ENCODE measurements at regions not wholly inside any gene's neighbourhood (a gene's known extent, or its start where the extent isn't known, plus 50 kb on each side); places are given as distances from the start of the nearest gene placed in this dataset.

GRCh38 chr1:73160759-73161158, 878.4 kb upstream of the NEGR1 start:
- TF ChIP-seq CTCF (IDR thresholded peaks at IDR 0.05; ENCODE audit: insufficient read depth, low read depth, low read length, missing control alignments) = no peak
- H3K4me3 ChIP-seq (ENCODE audit: low read depth, low read length) = no peak overlapping the region
- DNase-seq (ENCODE audit: low read depth) = no peak

GRCh38 chr1:73144311-73144710, 862.0 kb upstream of the NEGR1 start:
- no peak for TF ChIP-seq CTCF (IDR thresholded peaks at IDR 0.05; ENCODE audit: insufficient read depth, low read depth, low read length, missing control alignments)
- H3K4me3 ChIP-seq (ENCODE audit: low read depth, low read length) = no peak overlapping the region
- DNase-seq (ENCODE audit: low read depth) = no peak

- TF ChIP-seq CTCF (IDR thresholded peaks at IDR 0.05; ENCODE audit: insufficient read depth, low read depth, low read length, missing control alignments) = no peak
- no peak for DNase-seq (ENCODE audit: low read depth)
- no peak overlapping the region for H3K4me3 ChIP-seq (ENCODE audit: low read depth, low read length)
These were observed 854.6 kb upstream of the NEGR1 start for GRCh38 chr1:73136975-73137374.

- DNase-seq (ENCODE audit: low read depth) = no peak
- H3K4me3 ChIP-seq (ENCODE audit: low read depth, low read length) = no peak overlapping the region
- TF ChIP-seq CTCF (IDR thresholded peaks at IDR 0.05; ENCODE audit: insufficient read depth, low read depth, low read length, missing control alignments) = no peak
These were observed 824.6 kb upstream of the NEGR1 start for GRCh38 chr1:73106931-73107330.

GRCh38 chr1:73105755-73106154, 823.4 kb upstream of the NEGR1 start:
- no peak for DNase-seq (ENCODE audit: low read depth)
- no peak for TF ChIP-seq CTCF (IDR thresholded peaks at IDR 0.05; ENCODE audit: insufficient read depth, low read depth, low read length, missing control alignments)
- H3K4me3 ChIP-seq (ENCODE audit: low read depth, low read length) = no peak overlapping the region

- DNase-seq (ENCODE audit: low read depth) = no peak
- H3K4me3 ChIP-seq (ENCODE audit: low read depth, low read length) = no peak overlapping the region
- TF ChIP-seq CTCF (IDR thresholded peaks at IDR 0.05; ENCODE audit: insufficient read depth, low read depth, low read length, missing control alignments) = no peak
These were observed 822.4 kb upstream of the NEGR1 start for GRCh38 chr1:73104749-73105148.

- no peak overlapping the region for H3K4me3 ChIP-seq (ENCODE audit: low read depth, low read length)
- TF ChIP-seq CTCF (IDR thresholded peaks at IDR 0.05; ENCODE audit: insufficient read depth, low read depth, low read length, missing control alignments) = no peak
- no peak for DNase-seq (ENCODE audit: low read depth)
These were observed 817.9 kb upstream of the NEGR1 start for GRCh38 chr1:73100216-73100615.
